HCT116 (cell line): ENCODE measurements at regions not wholly inside any gene's neighbourhood (a gene's known extent, or its start where the extent isn't known, plus 50 kb on each side); places are given as distances from the start of the nearest gene placed in this dataset.

ENCODE experiments used
- ATAC-seq: fragments of 200-7000 bp; cut with Tn5 transposase; 2 replicates; pipeline ENCODE4 v1.9.1; 2020; ENCODE audit warnings: mild to moderate bottlenecking, moderate library complexity
- BruUV-seq: library from RNA; stranded (reverse); fragments of 400-500 nt; replicated peaks from 2 replicates; lab custom pipeline; 2021; lab: Mats Ljungman, UMichigan
- CTCF ChIA-PET: fragments of 300-600 bp; sonication (Branson Sonifier 250); formaldehyde crosslinking; loops from one replicate; lab custom pipeline; 2021; ENCODE audit warnings: antibody characterized with exemption; lab: Charles Lee
- POLR2A ChIA-PET: fragments of 300-600, 350-600 bp; sonication (Branson Sonifier 250); formaldehyde crosslinking; loops from one replicate; lab custom pipeline; 2021; ENCODE audit warnings: antibody characterized with exemption; lab: Charles Lee
- RAD21 ChIA-PET, 2 experiments: fragments of 300-600 bp; sonication (Branson Sonifier 250); formaldehyde crosslinking; loops; one replicate each; lab custom pipeline; 2023; ENCODE audit warnings: low total read pairs in 2 of 2; ENCODE audit not compliant: uncharacterized antibody in 2 of 2, unreplicated experiment in 2 of 2, low non-redundant PET in 1 of 2; lab: Charles Lee
- DNase-seq: peaks from one replicate; pipeline ENCODE4 v3.0.0-alpha.2; 2010; ENCODE audit warnings: low read depth, low spot score
- H2AFZ ChIP-seq: fragments of 200-600 bp; shearing (Covaris generic), sonication (generic); 2 replicates; pipeline ENCODE4 v1.6.1; 2017; ENCODE audit warnings: low read depth, mixed run types, mixed read lengths, antibody characterized with exemption, low read length; ENCODE audit not compliant: poor library complexity, severe bottlenecking
- H3K27ac ChIP-seq: 2 replicates; pipeline ENCODE4 v1.5.1; 2012; ENCODE audit warnings: low read depth, low read length
- H3K27me3 ChIP-seq: fragments of 200-600 bp; sonication (generic); 2 replicates; pipeline ENCODE4 v1.6.1; 2016; ENCODE audit warnings: mixed run types, low read length, mixed read lengths; ENCODE audit not compliant: insufficient read depth
- H3K36me3 ChIP-seq, 2 experiments: fragments of 200-500 bp in 1 of 2; fragments of 200-600 bp in 1 of 2; sonication (Bioruptor generic) in 1 of 2; sonication (generic) in 1 of 2; 2 replicates each; pipeline versions ENCODE4 v1.5.1 to v1.6.1; 2014 to 2016; ENCODE audit warnings: low read length in 2 of 2, inconsistent platforms in 1 of 2, mixed read lengths in 1 of 2, mixed run types in 1 of 2; ENCODE audit not compliant: insufficient read depth in 2 of 2, control insufficient read depth in 1 of 2
- H3K4me1 ChIP-seq, 2 experiments: fragments of 200-600 bp in 1 of 2; sonication (generic) in 1 of 2; 2 replicates each; pipeline versions ENCODE4 v1.5.1 to v1.6.1; 2012 to 2017; ENCODE audit warnings: low read length in 2 of 2, inconsistent platforms in 1 of 2, mild to moderate bottlenecking in 1 of 2, mixed read lengths in 1 of 2, mixed run types in 1 of 2, moderate library complexity in 1 of 2; ENCODE audit not compliant: insufficient read depth in 2 of 2, control insufficient read depth in 1 of 2
- H3K4me2 ChIP-seq: fragments of 200-600 bp; sonication (generic); 2 replicates; pipeline ENCODE4 v1.6.1; 2017; ENCODE audit warnings: mixed run types, low read length, mixed read lengths
- H3K4me3 ChIP-seq, 2 experiments: fragments of 200-600 bp in 1 of 2; sonication (generic) in 1 of 2; replicated peaks in 1 of 2; 2 replicates each; pipeline ENCODE4 v1.5.1; 2011 to 2016; ENCODE audit warnings: low read length in 2 of 2, control low read depth in 1 of 2, low read depth in 1 of 2, mild to moderate bottlenecking in 1 of 2, mixed read lengths in 1 of 2, mixed run types in 1 of 2
- H3K79me2 ChIP-seq: fragments of 200-600 bp; sonication (generic); 2 replicates; pipeline ENCODE4 v1.6.1; 2017; ENCODE audit warnings: mild to moderate bottlenecking, mixed run types, low read length, moderate library complexity, mixed read lengths; ENCODE audit not compliant: insufficient read depth
- H3K9ac ChIP-seq: fragments of 200-600 bp; sonication (generic); 2 replicates; pipeline ENCODE4 v1.6.1; 2016; ENCODE audit warnings: low read length, mixed read lengths
- H3K9me2 ChIP-seq: fragments of 200-600 bp; sonication (generic), shearing (Covaris generic); 2 replicates; pipeline ENCODE4 v1.6.1; 2017; ENCODE audit warnings: mixed run types, mild to moderate bottlenecking, moderate library complexity; ENCODE audit not compliant: insufficient read depth
- H3K9me3 ChIP-seq, 2 experiments: fragments of 200-500 bp in 1 of 2; fragments of 200-600 bp in 1 of 2; sonication (Bioruptor generic) in 1 of 2; sonication (generic) in 1 of 2; 2 replicates each; pipeline ENCODE4 v1.6.1; 2014 to 2017; ENCODE audit warnings: low read length in 2 of 2, mixed read lengths in 2 of 2, inconsistent platforms in 1 of 2, low read depth in 1 of 2, mild to moderate bottlenecking in 1 of 2, mixed run types in 1 of 2, moderate library complexity in 1 of 2; ENCODE audit not compliant: control insufficient read depth in 1 of 2, insufficient read depth in 1 of 2
- H4K20me1 ChIP-seq: fragments of 200-600 bp; sonication (generic), shearing (Covaris generic); 2 replicates; pipeline ENCODE4 v1.6.1; 2017; ENCODE audit warnings: mixed run types, mild to moderate bottlenecking, moderate library complexity; ENCODE audit not compliant: insufficient read depth
- CEBPB ChIP-seq: IDR thresholded peaks from 2 replicates; pipeline ENCODE4 v1.6.1; 2012; ENCODE audit warnings: low read depth
- EGR1 ChIP-seq: IDR thresholded peaks from 2 replicates; pipeline ENCODE4 v1.6.1; 2012; ENCODE audit warnings: low read depth
- ELF1 ChIP-seq: IDR thresholded peaks from 2 replicates; pipeline ENCODE4 v1.6.1; 2012; ENCODE audit warnings: low read depth, borderline replicate concordance
- FOSL1 ChIP-seq: IDR thresholded peaks from 2 replicates; pipeline ENCODE4 v1.6.1; 2012; ENCODE audit warnings: low read depth
- SP1 ChIP-seq: IDR thresholded peaks from 2 replicates; pipeline ENCODE4 v1.6.1; 2012; ENCODE audit warnings: low read depth
- YY1 ChIP-seq: IDR thresholded peaks from 2 replicates; pipeline ENCODE4 v1.6.1; 2011; ENCODE audit warnings: low read length, low read depth, moderate library complexity, mild to moderate bottlenecking; ENCODE audit not compliant: insufficient replicate concordance; ENCODE audit errors: extremely low read depth
- intact Hi-C: fragments of 100-400 bp; cut with micrococcal nuclease; formaldehyde crosslinking; loops from 2 replicates; pipeline ENCODE4 v1.10.0; 2022
- TF ChIP-seq, protein P1 (sequence below): IDR thresholded peaks from 2 replicates; pipeline ENCODE4 v1.6.1; 2012
- TF ChIP-seq, protein P2 (sequence below): IDR thresholded peaks from 2 replicates; pipeline ENCODE4 v1.6.1; 2012; ENCODE audit warnings: low read depth
- TF ChIP-seq, protein P3 (sequence below): IDR thresholded peaks from 2 replicates; pipeline ENCODE4 v1.6.1; 2011; ENCODE audit warnings: mild to moderate bottlenecking, low read length, moderate library complexity; ENCODE audit not compliant: insufficient replicate concordance; ENCODE audit errors: extremely low read depth

DNA sequence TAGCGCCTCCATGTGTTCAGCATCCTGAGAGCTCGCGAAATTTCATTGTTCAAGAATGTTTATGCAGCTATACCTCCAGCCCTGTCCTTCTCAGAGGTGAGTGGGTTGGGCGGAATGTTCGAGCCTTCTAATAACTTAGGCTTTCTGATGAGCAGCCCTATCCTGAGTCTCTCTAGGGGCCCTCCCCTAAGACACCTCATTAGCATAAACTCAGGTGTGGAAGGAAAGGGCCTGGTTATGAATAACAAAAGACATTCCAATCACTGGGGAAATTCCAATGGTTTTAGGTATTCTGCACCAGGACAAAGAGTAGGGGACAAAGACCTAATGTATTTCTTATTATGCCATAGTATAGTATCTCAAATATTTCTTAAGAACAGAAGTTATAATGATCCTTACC lies 138.1 kb upstream of the PDZRN3 start:
- Histone ChIP-seq H3K27ac (no peak overlapping the region), H3K4me3 (no peak overlapping the region), H2AFZ (no peak overlapping the region), H3K4me2 (no peak overlapping the region), H3K9me3 (peaks cover 0 to 24% of the 10 kb centered on the region in 2 experiments; a peak in 2 of 4 replicates), H3K9ac (no peak overlapping the region), H3K27me3 (no peaks in the 10 kb centered on the region), H4K20me1 (no peaks in the 10 kb centered on the region), H3K9me2 (no peaks in the 10 kb centered on the region), H3K79me2 (no peaks in the 10 kb centered on the region), H3K36me3 (no peaks in the 10 kb centered on the region), H3K4me1 (no peaks in the 10 kb centered on the region)
- ChIA-PET POLR2A (no interaction called here), RAD21 (no interaction called here), CTCF (no interaction called here)
- intact Hi-C loops = no loop called here
- no peak for TF ChIP-seq YY1
- TF ChIP-seq EGR1 = no peak
- no peak for TF ChIP-seq SP1
- TF ChIP-seq, protein P1, sequence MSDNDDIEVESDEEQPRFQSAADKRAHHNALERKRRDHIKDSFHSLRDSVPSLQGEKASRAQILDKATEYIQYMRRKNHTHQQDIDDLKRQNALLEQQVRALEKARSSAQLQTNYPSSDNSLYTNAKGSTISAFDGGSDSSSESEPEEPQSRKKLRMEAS = no peak
- TF ChIP-seq FOSL1 = no peak
- TF ChIP-seq ELF1 = no peak
- no peak for TF ChIP-seq CEBPB
- TF ChIP-seq, protein P2, sequence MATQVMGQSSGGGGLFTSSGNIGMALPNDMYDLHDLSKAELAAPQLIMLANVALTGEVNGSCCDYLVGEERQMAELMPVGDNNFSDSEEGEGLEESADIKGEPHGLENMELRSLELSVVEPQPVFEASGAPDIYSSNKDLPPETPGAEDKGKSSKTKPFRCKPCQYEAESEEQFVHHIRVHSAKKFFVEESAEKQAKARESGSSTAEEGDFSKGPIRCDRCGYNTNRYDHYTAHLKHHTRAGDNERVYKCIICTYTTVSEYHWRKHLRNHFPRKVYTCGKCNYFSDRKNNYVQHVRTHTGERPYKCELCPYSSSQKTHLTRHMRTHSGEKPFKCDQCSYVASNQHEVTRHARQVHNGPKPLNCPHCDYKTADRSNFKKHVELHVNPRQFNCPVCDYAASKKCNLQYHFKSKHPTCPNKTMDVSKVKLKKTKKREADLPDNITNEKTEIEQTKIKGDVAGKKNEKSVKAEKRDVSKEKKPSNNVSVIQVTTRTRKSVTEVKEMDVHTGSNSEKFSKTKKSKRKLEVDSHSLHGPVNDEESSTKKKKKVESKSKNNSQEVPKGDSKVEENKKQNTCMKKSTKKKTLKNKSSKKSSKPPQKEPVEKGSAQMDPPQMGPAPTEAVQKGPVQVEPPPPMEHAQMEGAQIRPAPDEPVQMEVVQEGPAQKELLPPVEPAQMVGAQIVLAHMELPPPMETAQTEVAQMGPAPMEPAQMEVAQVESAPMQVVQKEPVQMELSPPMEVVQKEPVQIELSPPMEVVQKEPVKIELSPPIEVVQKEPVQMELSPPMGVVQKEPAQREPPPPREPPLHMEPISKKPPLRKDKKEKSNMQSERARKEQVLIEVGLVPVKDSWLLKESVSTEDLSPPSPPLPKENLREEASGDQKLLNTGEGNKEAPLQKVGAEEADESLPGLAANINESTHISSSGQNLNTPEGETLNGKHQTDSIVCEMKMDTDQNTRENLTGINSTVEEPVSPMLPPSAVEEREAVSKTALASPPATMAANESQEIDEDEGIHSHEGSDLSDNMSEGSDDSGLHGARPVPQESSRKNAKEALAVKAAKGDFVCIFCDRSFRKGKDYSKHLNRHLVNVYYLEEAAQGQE = no peak
- TF ChIP-seq, protein P3, sequence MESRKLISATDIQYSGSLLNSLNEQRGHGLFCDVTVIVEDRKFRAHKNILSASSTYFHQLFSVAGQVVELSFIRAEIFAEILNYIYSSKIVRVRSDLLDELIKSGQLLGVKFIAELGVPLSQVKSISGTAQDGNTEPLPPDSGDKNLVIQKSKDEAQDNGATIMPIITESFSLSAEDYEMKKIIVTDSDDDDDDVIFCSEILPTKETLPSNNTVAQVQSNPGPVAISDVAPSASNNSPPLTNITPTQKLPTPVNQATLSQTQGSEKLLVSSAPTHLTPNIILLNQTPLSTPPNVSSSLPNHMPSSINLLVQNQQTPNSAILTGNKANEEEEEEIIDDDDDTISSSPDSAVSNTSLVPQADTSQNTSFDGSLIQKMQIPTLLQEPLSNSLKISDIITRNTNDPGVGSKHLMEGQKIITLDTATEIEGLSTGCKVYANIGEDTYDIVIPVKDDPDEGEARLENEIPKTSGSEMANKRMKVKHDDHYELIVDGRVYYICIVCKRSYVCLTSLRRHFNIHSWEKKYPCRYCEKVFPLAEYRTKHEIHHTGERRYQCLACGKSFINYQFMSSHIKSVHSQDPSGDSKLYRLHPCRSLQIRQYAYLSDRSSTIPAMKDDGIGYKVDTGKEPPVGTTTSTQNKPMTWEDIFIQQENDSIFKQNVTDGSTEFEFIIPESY = no peak
- no TSS peak for BruUV-seq
- no peak for ATAC-seq
- DNase-seq = no peak
